ENCODE measurements at regions not wholly inside any gene's neighbourhood (a gene's known extent, or its start where the extent isn't known, plus 50 kb on each side); places are given as distances from the start of the nearest gene placed in this dataset.

GRCh38 chr12:89091293-89091841 lies 260.9 kb downstream of the DUSP6 start:
- Mint-ChIP-seq H3K36me3 (peaks cover 3 to 8% of the 10 kb centered on the region in 2 donors), H3K27me3 (peaks cover 1 to 6% of the 10 kb centered on the region in 2 donors), H3K4me3 (no peak overlapping the region), H3K27ac (no peak overlapping the region), H3K4me1 (peaks cover 0 to 1% (median 0%) of the 10 kb centered on the region in 4 donors), H3K9me3 (peaks cover 0 to 19% (median 8%) of the 10 kb centered on the region in 8 donors)
- Histone ChIP-seq H3K4me3 (ENCODE audit: low read length in 2 of 2) (no peak overlapping the region), H3K27ac (ENCODE audit: low read depth, low read length) (no peak overlapping the region), H3K4me1 (ENCODE audit: insufficient read depth, low read length) (no peaks in the 10 kb centered on the region), H3K27me3 (ENCODE audit: insufficient read depth, low read length) (no peaks in the 10 kb centered on the region), H3K36me3 (ENCODE audit: insufficient read depth, low read length) (no peaks in the 10 kb centered on the region), H3K9me3 (ENCODE audit: control insufficient read depth in 1 of 2, low read length in 2 of 2) (peaks cover 0 to 3% of the 10 kb centered on the region in 2 donors)
- intact Hi-C loops (cut with micrococcal nuclease) = no loop called here
- ChIA-PET CTCF (ENCODE audit: partially characterized antibody) (no interaction called here), POLR2A (ENCODE audit: partially characterized antibody) (no interaction called here)
- no peak for DNase-seq

GRCh38 chr12:89089264-89089663 lies 263.0 kb downstream of the DUSP6 start:
- ChIA-PET CTCF (ENCODE audit: partially characterized antibody) (no interaction called here), POLR2A (ENCODE audit: partially characterized antibody) (no interaction called here)
- intact Hi-C loops (cut with micrococcal nuclease) = no loop called here
- no peaks in the 10 kb centered on the region for H3K36me3 ChIP-seq (ENCODE audit: insufficient read depth, low read length)
- no peaks in the 10 kb centered on the region for H3K27me3 ChIP-seq (ENCODE audit: insufficient read depth, low read length)
- no peak for DNase-seq
- H3K4me3 Mint-ChIP-seq = no peak overlapping the region
- no peak overlapping the region for H3K4me3 ChIP-seq (ENCODE audit: low read length in 2 of 2)
- no peaks in the 10 kb centered on the region for H3K4me1 ChIP-seq (ENCODE audit: insufficient read depth, low read length)
- H3K9me3 ChIP-seq (ENCODE audit: control insufficient read depth in 1 of 2, low read length in 2 of 2) = peaks cover 0 to 3% of the 10 kb centered on the region in 2 donors
- H3K27ac ChIP-seq (ENCODE audit: low read depth, low read length) = no peak overlapping the region
- peaks cover 0 to 1% (median 0%) of the 10 kb centered on the region in 4 donors for H3K4me1 Mint-ChIP-seq
- H3K27ac Mint-ChIP-seq = no peak overlapping the region
- peaks cover 0 to 19% (median 8%) of the 10 kb centered on the region in 8 donors for H3K9me3 Mint-ChIP-seq
- H3K36me3 Mint-ChIP-seq = peaks cover 3 to 8% of the 10 kb centered on the region in 2 donors
- H3K27me3 Mint-ChIP-seq = peaks cover 2 to 6% of the 10 kb centered on the region in 2 donors

GRCh38 chr12:89087876-89088275 lies 264.4 kb downstream of the DUSP6 start:
- ChIA-PET POLR2A (ENCODE audit: partially characterized antibody) (no interaction called here), CTCF (ENCODE audit: partially characterized antibody) (no interaction called here)
- Histone ChIP-seq H3K9me3 (ENCODE audit: control insufficient read depth in 1 of 2, low read length in 2 of 2) (peaks cover 0 to 3% of the 10 kb centered on the region in 2 donors), H3K4me1 (ENCODE audit: insufficient read depth, low read length) (no peaks in the 10 kb centered on the region), H3K4me3 (ENCODE audit: low read length in 2 of 2) (no peak overlapping the region), H3K27me3 (ENCODE audit: insufficient read depth, low read length) (no peaks in the 10 kb centered on the region), H3K36me3 (ENCODE audit: insufficient read depth, low read length) (no peaks in the 10 kb centered on the region), H3K27ac (ENCODE audit: low read depth, low read length) (no peak overlapping the region)
- Mint-ChIP-seq H3K4me1 (peaks cover 0 to 1% (median 0%) of the 10 kb centered on the region in 4 donors), H3K27me3 (peaks cover 2 to 4% of the 10 kb centered on the region in 2 donors), H3K9me3 (peaks cover 0 to 19% (median 8%) of the 10 kb centered on the region in 8 donors), H3K4me3 (no peak overlapping the region), H3K27ac (no peak overlapping the region), H3K36me3 (peaks cover 3 to 8% of the 10 kb centered on the region in 2 donors)
- intact Hi-C loops (cut with micrococcal nuclease) = no loop called here
- no peak for DNase-seq

- Histone ChIP-seq H3K27me3 (ENCODE audit: insufficient read depth, low read length) (no peaks in the 10 kb centered on the region), H3K36me3 (ENCODE audit: insufficient read depth, low read length) (no peaks in the 10 kb centered on the region), H3K27ac (ENCODE audit: low read depth, low read length) (no peak overlapping the region), H3K4me1 (ENCODE audit: insufficient read depth, low read length) (no peaks in the 10 kb centered on the region), H3K4me3 (ENCODE audit: low read length in 2 of 2) (no peak overlapping the region), H3K9me3 (ENCODE audit: control insufficient read depth in 1 of 2, low read length in 2 of 2) (peaks cover 0 to 3% of the 10 kb centered on the region in 2 donors)
- peaks cover 0 to 15% (median 8%) of the 10 kb centered on the region in 8 donors for H3K9me3 Mint-ChIP-seq
- CTCF ChIA-PET (ENCODE audit: partially characterized antibody) = no interaction called here
- H3K4me1 Mint-ChIP-seq = peaks cover 0 to 1% (median under 1%) of the 10 kb centered on the region in 4 donors
- H3K27me3 Mint-ChIP-seq = peaks cover 2 to 3% of the 10 kb centered on the region in 2 donors
- intact Hi-C loops (cut with micrococcal nuclease) = no loop called here
- H3K36me3 Mint-ChIP-seq = peaks cover 3 to 7% of the 10 kb centered on the region in 2 donors
- H3K27ac Mint-ChIP-seq = no peak overlapping the region
- no peak overlapping the region for H3K4me3 Mint-ChIP-seq
- POLR2A ChIA-PET (ENCODE audit: partially characterized antibody) = no interaction called here
- no peak for DNase-seq
These were observed 265.0 kb downstream of the DUSP6 start for GRCh38 chr12:89087149-89087825.

GRCh38 chr12:89085421-89085820 lies 266.9 kb downstream of the DUSP6 start:
- CTCF ChIA-PET (ENCODE audit: partially characterized antibody) = no interaction called here
- Histone ChIP-seq H3K4me1 (ENCODE audit: insufficient read depth, low read length) (no peaks in the 10 kb centered on the region), H3K9me3 (ENCODE audit: control insufficient read depth in 1 of 2, low read length in 2 of 2) (no peaks in the 10 kb centered on the region), H3K36me3 (ENCODE audit: insufficient read depth, low read length) (no peaks in the 10 kb centered on the region), H3K27ac (ENCODE audit: low read depth, low read length) (no peak overlapping the region), H3K4me3 (ENCODE audit: low read length in 2 of 2) (no peak overlapping the region), H3K27me3 (ENCODE audit: insufficient read depth, low read length) (no peaks in the 10 kb centered on the region)
- H3K9me3 Mint-ChIP-seq = peaks cover 0 to 4% (median 3%) of the 10 kb centered on the region in 8 donors
- intact Hi-C loops (cut with micrococcal nuclease) = no loop called here
- H3K36me3 Mint-ChIP-seq = peaks cover 0 to under 1% of the 10 kb centered on the region in 2 donors
- peaks cover 0 to 6% of the 10 kb centered on the region in 2 donors for H3K27me3 Mint-ChIP-seq
- POLR2A ChIA-PET (ENCODE audit: partially characterized antibody) = no interaction called here
- no peak for DNase-seq
- no peak overlapping the region for H3K27ac Mint-ChIP-seq
- H3K4me1 Mint-ChIP-seq = peaks cover 0 to 4% (median 2%) of the 10 kb centered on the region in 4 donors
- no peak overlapping the region for H3K4me3 Mint-ChIP-seq

- no peak overlapping the region for H3K4me3 Mint-ChIP-seq
- Histone ChIP-seq H3K27me3 (ENCODE audit: insufficient read depth, low read length) (no peaks in the 10 kb centered on the region), H3K4me1 (ENCODE audit: insufficient read depth, low read length) (no peaks in the 10 kb centered on the region), H3K27ac (ENCODE audit: low read depth, low read length) (no peak overlapping the region), H3K9me3 (ENCODE audit: control insufficient read depth in 1 of 2, low read length in 2 of 2) (no peaks in the 10 kb centered on the region), H3K4me3 (ENCODE audit: low read length in 2 of 2) (no peak overlapping the region), H3K36me3 (ENCODE audit: insufficient read depth, low read length) (no peaks in the 10 kb centered on the region)
- H3K27ac Mint-ChIP-seq = no peak overlapping the region
- H3K9me3 Mint-ChIP-seq = peaks cover 0 to 2% (median 0%) of the 10 kb centered on the region in 8 donors
- peaks cover 0 to 4% (median 2%) of the 10 kb centered on the region in 4 donors for H3K4me1 Mint-ChIP-seq
- peaks cover 0 to 6% of the 10 kb centered on the region in 2 donors for H3K27me3 Mint-ChIP-seq
- intact Hi-C loops (cut with micrococcal nuclease) = no loop called here
- no peak for DNase-seq
- H3K36me3 Mint-ChIP-seq = no peaks in the 10 kb centered on the region
- ChIA-PET POLR2A (ENCODE audit: partially characterized antibody) (no interaction called here), CTCF (ENCODE audit: partially characterized antibody) (no interaction called here)
These were observed 267.6 kb downstream of the DUSP6 start for GRCh38 chr12:89084751-89085150.

- ChIA-PET POLR2A (ENCODE audit: partially characterized antibody) (no interaction called here), CTCF (ENCODE audit: partially characterized antibody) (no interaction called here)
- Histone ChIP-seq H3K27me3 (ENCODE audit: insufficient read depth, low read length) (no peaks in the 10 kb centered on the region), H3K27ac (ENCODE audit: low read depth, low read length) (no peak overlapping the region), H3K4me3 (ENCODE audit: low read length in 2 of 2) (no peak overlapping the region), H3K36me3 (ENCODE audit: insufficient read depth, low read length) (no peaks in the 10 kb centered on the region), H3K4me1 (ENCODE audit: insufficient read depth, low read length) (no peaks in the 10 kb centered on the region), H3K9me3 (ENCODE audit: control insufficient read depth in 1 of 2, low read length in 2 of 2) (no peaks in the 10 kb centered on the region)
- no peaks in the 10 kb centered on the region for H3K36me3 Mint-ChIP-seq
- H3K27me3 Mint-ChIP-seq = peaks cover 0 to 6% of the 10 kb centered on the region in 2 donors
- no peak overlapping the region for H3K4me3 Mint-ChIP-seq
- intact Hi-C loops (cut with micrococcal nuclease) = no loop called here
- H3K27ac Mint-ChIP-seq = no peak overlapping the region
- peaks cover 0 to 4% (median 2%) of the 10 kb centered on the region in 4 donors for H3K4me1 Mint-ChIP-seq
- DNase-seq = no peak
- H3K9me3 Mint-ChIP-seq = peaks cover 0 to 2% (median 0%) of the 10 kb centered on the region in 8 donors
These were observed 268.8 kb downstream of the DUSP6 start for GRCh38 chr12:89083491-89083890.

Data from CD4-positive, alpha-beta memory T cell (primary cell).